ENCODE measurements at regions not wholly inside any gene's neighbourhood (a gene's known extent, or its start where the extent isn't known, plus 50 kb on each side); places are given as distances from the start of the nearest gene placed in this dataset.

- no peaks in the 10 kb centered on the region for H3K36me3 ChIP-seq (ENCODE audit: insufficient read depth, low read length, poor library complexity, severe bottlenecking)
- CTCF ChIA-PET = no interaction called here
- H3K27me3 ChIP-seq (replicated peaks; ENCODE audit: insufficient read depth, low read depth, low read length, poor library complexity) = no peaks in the 10 kb centered on the region
- H3K4me1 ChIP-seq (ENCODE audit: insufficient read depth, low read length, poor library complexity, severe bottlenecking) = no peaks in the 10 kb centered on the region
- DNase-seq (ENCODE audit: low spot score) = no peak
- H3K27ac ChIP-seq (ENCODE audit: low read depth, low read length, poor library complexity, severe bottlenecking) = no peak overlapping the region
- no peak overlapping the region for H3K4me3 ChIP-seq (ENCODE audit: low read depth, low read length, poor library complexity, severe bottlenecking)
- no TSS peak for BruUV-seq (replicated peaks)
- POLR2A ChIA-PET (ENCODE audit: low non-redundant PET) = no interaction called here
- intact Hi-C loops (cut with micrococcal nuclease; ENCODE audit: unreplicated experiment) = no loop called here
- no peaks in the 10 kb centered on the region for H3K9me3 ChIP-seq (ENCODE audit: low read depth, low read length, poor library complexity, severe bottlenecking)
- TF ChIP-seq EZH2 (IDR thresholded peaks at IDR 0.05; ENCODE audit: borderline replicate concordance, low read depth, low read length, poor library complexity, severe bottlenecking) = no peak
- TF ChIP-seq, protein P1, sequence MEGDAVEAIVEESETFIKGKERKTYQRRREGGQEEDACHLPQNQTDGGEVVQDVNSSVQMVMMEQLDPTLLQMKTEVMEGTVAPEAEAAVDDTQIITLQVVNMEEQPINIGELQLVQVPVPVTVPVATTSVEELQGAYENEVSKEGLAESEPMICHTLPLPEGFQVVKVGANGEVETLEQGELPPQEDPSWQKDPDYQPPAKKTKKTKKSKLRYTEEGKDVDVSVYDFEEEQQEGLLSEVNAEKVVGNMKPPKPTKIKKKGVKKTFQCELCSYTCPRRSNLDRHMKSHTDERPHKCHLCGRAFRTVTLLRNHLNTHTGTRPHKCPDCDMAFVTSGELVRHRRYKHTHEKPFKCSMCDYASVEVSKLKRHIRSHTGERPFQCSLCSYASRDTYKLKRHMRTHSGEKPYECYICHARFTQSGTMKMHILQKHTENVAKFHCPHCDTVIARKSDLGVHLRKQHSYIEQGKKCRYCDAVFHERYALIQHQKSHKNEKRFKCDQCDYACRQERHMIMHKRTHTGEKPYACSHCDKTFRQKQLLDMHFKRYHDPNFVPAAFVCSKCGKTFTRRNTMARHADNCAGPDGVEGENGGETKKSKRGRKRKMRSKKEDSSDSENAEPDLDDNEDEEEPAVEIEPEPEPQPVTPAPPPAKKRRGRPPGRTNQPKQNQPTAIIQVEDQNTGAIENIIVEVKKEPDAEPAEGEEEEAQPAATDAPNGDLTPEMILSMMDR (conservative IDR thresholded peaks at IDR 0.05; ENCODE audit: low read depth, low read length) = no peak
Observed at GRCh38 chr2:212709280-212709679, 170.7 kb upstream of the ERBB4 start.

GRCh38 chr2:212708355-212708754 lies 169.8 kb upstream of the ERBB4 start:
- H3K4me1 ChIP-seq (ENCODE audit: insufficient read depth, low read length, poor library complexity, severe bottlenecking) = no peaks in the 10 kb centered on the region
- no TSS peak for BruUV-seq (replicated peaks)
- intact Hi-C loops (cut with micrococcal nuclease; ENCODE audit: unreplicated experiment) = no loop called here
- H3K4me3 ChIP-seq (ENCODE audit: low read depth, low read length, poor library complexity, severe bottlenecking) = no peak overlapping the region
- H3K9me3 ChIP-seq (ENCODE audit: low read depth, low read length, poor library complexity, severe bottlenecking) = no peaks in the 10 kb centered on the region
- H3K27ac ChIP-seq (ENCODE audit: low read depth, low read length, poor library complexity, severe bottlenecking) = no peak overlapping the region
- H3K36me3 ChIP-seq (ENCODE audit: insufficient read depth, low read length, poor library complexity, severe bottlenecking) = no peaks in the 10 kb centered on the region
- no peak for DNase-seq (ENCODE audit: low spot score)
- POLR2A ChIA-PET (ENCODE audit: low non-redundant PET) = no interaction called here
- CTCF ChIA-PET = no interaction called here
- TF ChIP-seq, protein P1 (conservative IDR thresholded peaks at IDR 0.05; ENCODE audit: low read depth, low read length) = no peak
- no peak for TF ChIP-seq EZH2 (IDR thresholded peaks at IDR 0.05; ENCODE audit: borderline replicate concordance, low read depth, low read length, poor library complexity, severe bottlenecking)
- H3K27me3 ChIP-seq (replicated peaks; ENCODE audit: insufficient read depth, low read depth, low read length, poor library complexity) = no peaks in the 10 kb centered on the region

DNA sequence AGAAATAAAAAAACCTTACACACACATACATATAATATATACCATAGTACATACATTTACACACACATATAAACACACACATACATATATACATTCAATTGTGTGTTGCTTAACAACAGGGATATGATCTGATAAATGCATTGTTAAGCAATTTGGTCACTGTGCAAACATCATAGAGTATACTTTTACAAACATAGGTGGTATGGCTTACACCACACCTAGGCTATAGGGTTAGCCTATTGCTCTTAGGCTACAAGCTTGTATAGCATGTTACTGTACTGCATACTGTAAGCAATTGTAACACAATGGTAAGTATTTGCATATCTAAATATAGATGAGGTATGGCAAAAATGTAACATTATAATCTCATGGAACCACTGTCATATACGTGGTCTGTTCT lies 156.8 kb upstream of the ERBB4 start:
- CTCF ChIA-PET = no interaction called here
- no TSS peak for BruUV-seq (replicated peaks)
- Histone ChIP-seq H3K4me3 (ENCODE audit: low read depth, low read length, poor library complexity, severe bottlenecking) (no peak overlapping the region), H3K36me3 (ENCODE audit: insufficient read depth, low read length, poor library complexity, severe bottlenecking) (no peaks in the 10 kb centered on the region), H3K27me3 (replicated peaks; ENCODE audit: insufficient read depth, low read depth, low read length, poor library complexity) (no peaks in the 10 kb centered on the region), H3K9me3 (ENCODE audit: low read depth, low read length, poor library complexity, severe bottlenecking) (no peaks in the 10 kb centered on the region), H3K27ac (ENCODE audit: low read depth, low read length, poor library complexity, severe bottlenecking) (no peak overlapping the region), H3K4me1 (ENCODE audit: insufficient read depth, low read length, poor library complexity, severe bottlenecking) (peaks cover 12% of the 10 kb centered on the region)
- TF ChIP-seq, protein P1 (conservative IDR thresholded peaks at IDR 0.05; ENCODE audit: low read depth, low read length) = no peak
- TF ChIP-seq EZH2 (IDR thresholded peaks at IDR 0.05; ENCODE audit: borderline replicate concordance, low read depth, low read length, poor library complexity, severe bottlenecking) = no peak
- no peak for DNase-seq (ENCODE audit: low spot score)
- POLR2A ChIA-PET (ENCODE audit: low non-redundant PET) = no interaction called here
- intact Hi-C loops (cut with micrococcal nuclease; ENCODE audit: unreplicated experiment) = no loop called here

Measured in A673 (cell line).